ENCODE measurements at regions not wholly inside any gene's neighbourhood (a gene's known extent, or its start where the extent isn't known, plus 50 kb on each side); places are given as distances from the start of the nearest gene placed in this dataset.
A peak's percentile ranks its signal among the peaks of the same experiment; 100 is the strongest.
"Not testable (repeated sequence)": the region's sequence is repeated elsewhere in the genome, so short reads cannot be mapped to it uniquely, and the experiment has no call there.

GRCh38 chr18:66264130-66264529 is 339.8 kb downstream of the CDH19 start:
- 64 to 67% methylated on average over 2 of the region's 2 CpGs for WGBS, 2 donors

GRCh38 chr18:66254121-66254520 is 349.8 kb downstream of the CDH19 start:
- H3K4me3 ChIP-seq = no peak overlapping the region
- no peak overlapping the region for H3K27ac ChIP-seq
- WGBS, 2 donors = 91 to 99% methylated on average over 5 of the region's 5 CpGs
- H3K36me3 ChIP-seq = no peaks in the 10 kb centered on the region
- no peak for DNase-seq
- no peak for ATAC-seq (ENCODE audit: low FRiP score in 2 of 2)
- H3K4me1 ChIP-seq = no peaks in the 10 kb centered on the region
- H3K27me3 ChIP-seq = no peaks in the 10 kb centered on the region
- no peaks in the 10 kb centered on the region for H3K9me3 ChIP-seq
- TF ChIP-seq POLR2AphosphoS5 (IDR thresholded peaks at IDR 0.05) (no peak), CTCF (IDR thresholded peaks at IDR 0.05) (no peak), EP300 (IDR thresholded peaks at IDR 0.05) (no peak)

More at GRCh38 chr18:66264130-66264529, 339.8 kb downstream of the CDH19 start:
- H3K4me1 ChIP-seq = no peaks in the 10 kb centered on the region
- H3K4me3 ChIP-seq = no peak overlapping the region
- DNase-seq = no peak
- no peaks in the 10 kb centered on the region for H3K27me3 ChIP-seq
- H3K9me3 ChIP-seq = peaks cover 0 to 12% (median 0%) of the 10 kb centered on the region in 4 donors
- H3K36me3 ChIP-seq = no peaks in the 10 kb centered on the region
- TF ChIP-seq CTCF (IDR thresholded peaks at IDR 0.05) (no peak), POLR2A (IDR thresholded peaks at IDR 0.05) (no peak)
- H3K27ac ChIP-seq = no peak overlapping the region
- ATAC-seq (ENCODE audit: low FRiP score in 2 of 2) = no peak

GRCh38 chr18:66252703-66253102 is 351.2 kb downstream of the CDH19 start:
- ATAC-seq (ENCODE audit: low FRiP score in 2 of 2) = no peak
- H3K4me1 ChIP-seq = no peaks in the 10 kb centered on the region
- no peak overlapping the region for H3K27ac ChIP-seq
- no peak overlapping the region for H3K4me3 ChIP-seq
- H3K27me3 ChIP-seq = no peaks in the 10 kb centered on the region
- TF ChIP-seq CTCF (IDR thresholded peaks at IDR 0.05) (no peak), POLR2A (IDR thresholded peaks at IDR 0.05) (no peak), POLR2AphosphoS5 (IDR thresholded peaks at IDR 0.05) (no peak), EP300 (IDR thresholded peaks at IDR 0.05) (no peak)
- no peaks in the 10 kb centered on the region for H3K36me3 ChIP-seq
- 26 to 31% methylated on average over 1 of the region's 1 CpG for WGBS, 2 donors
- H3K9me3 ChIP-seq = no peaks in the 10 kb centered on the region
- no peak for DNase-seq

GRCh38 chr18:66235206-66235605 is 368.7 kb downstream of the CDH19 start:
- ATAC-seq (ENCODE audit: low FRiP score in 2 of 2) = no peak
- no peak for DNase-seq
- Histone ChIP-seq H3K27me3 (no peaks in the 10 kb centered on the region), H3K4me1 (no peaks in the 10 kb centered on the region), H3K27ac (no peak overlapping the region), H3K36me3 (no peaks in the 10 kb centered on the region), H3K9me3 (no peaks in the 10 kb centered on the region), H3K4me3 (no peak overlapping the region)
- TF ChIP-seq EP300 (IDR thresholded peaks at IDR 0.05) (no peak), POLR2A (IDR thresholded peaks at IDR 0.05) (no peak), POLR2AphosphoS5 (IDR thresholded peaks at IDR 0.05) (no peak), CTCF (IDR thresholded peaks at IDR 0.05) (no peak)
- 63 to 67% methylated on average over 1 to 2 of the region's 2 CpGs for WGBS, 2 donors

- ATAC-seq (ENCODE audit: low FRiP score in 2 of 2) = peak in 1 of 2 donors; percentile 63
- WGBS, 2 donors = 39 to 45% methylated on average over 2 of the region's 2 CpGs
- TF ChIP-seq POLR2A (IDR thresholded peaks at IDR 0.05) (no peak), CTCF (IDR thresholded peaks at IDR 0.05) (no peak), POLR2AphosphoS5 (IDR thresholded peaks at IDR 0.05) (no peak), EP300 (IDR thresholded peaks at IDR 0.05) (no peak)
Observed at GRCh38 chr18:66226782-66227181, 377.1 kb downstream of the CDH19 start.

GRCh38 chr18:66223317-66223716 is 380.6 kb downstream of the CDH19 start:
- not testable (repeated sequence) for H3K36me3 ChIP-seq; ATAC-seq (ENCODE audit: low FRiP score in 2 of 2); H3K27me3 ChIP-seq; H3K4me1 ChIP-seq; H3K27ac ChIP-seq; H3K4me3 ChIP-seq; H3K9me3 ChIP-seq
- DNase-seq = peak in 1 of 2 donors; percentile 24
- WGBS, 2 donors = 91 to 95% methylated on average over 9 to 12 of the region's 12 CpGs

More at GRCh38 chr18:66226782-66227181, 377.1 kb downstream of the CDH19 start:
- H3K9me3 ChIP-seq = no peaks in the 10 kb centered on the region
- DNase-seq = peak in 1 of 2 donors; percentile 45
- no peak overlapping the region for H3K27ac ChIP-seq
- H3K4me3 ChIP-seq = no peak overlapping the region
- H3K27me3 ChIP-seq = no peaks in the 10 kb centered on the region
- H3K4me1 ChIP-seq = no peaks in the 10 kb centered on the region
- H3K36me3 ChIP-seq = no peaks in the 10 kb centered on the region
